Adrenal gland (tissue), 5 donors: ENCODE measurements at regions not wholly inside any gene's neighbourhood (a gene's known extent, or its start where the extent isn't known, plus 50 kb on each side); places are given as distances from the start of the nearest gene placed in this dataset.

ENCODE experiments used
- CTCF ChIP-seq, 6 experiments: fragments of 450-650 bp in 4 of 6; fragments of 200-600 bp in 2 of 6; sonication (generic) in 1 of 6; IDR thresholded peaks; 1 replicate in 5 of 6; 2 replicates in 1 of 6; pipeline versions ENCODE4 v1.5.1 to v1.8.0; 2016 to 2021; ENCODE audit warnings: antibody characterized with exemption in 6 of 6, mild to moderate bottlenecking in 2 of 6, moderate library complexity in 1 of 6
- POLR2A ChIP-seq, 2 donors: fragments of 450-650 bp; IDR thresholded peaks; one replicate each; pipeline ENCODE4 v1.6.1; 2017; ENCODE audit warnings: antibody characterized with exemption in 2 of 2, mild to moderate bottlenecking in 2 of 2, moderate library complexity in 1 of 2
- donor health status: DM: no; HTN: no; CAD: no.

GRCh38 chr20:40806929-40807820 lies 118.1 kb upstream of the MAFB start:
- TF ChIP-seq CTCF (IDR thresholded peaks at IDR 0.05): no peak
- no peak for TF ChIP-seq POLR2A (IDR thresholded peaks at IDR 0.05)
